Upper lobe of right lung (tissue), 1 donor: ENCODE measurements at regions not wholly inside any gene's neighbourhood (a gene's known extent, or its start where the extent isn't known, plus 50 kb on each side); places are given as distances from the start of the nearest gene placed in this dataset.

Experiments
- ATAC-seq: fragments of 200-7000 bp; cut with Tn5 transposase; one replicate; pipeline ENCODE4 v1.9.1; 2020; ENCODE audit warnings: mild to moderate bottlenecking, moderate library complexity
- DNase-seq: peaks from one replicate; pipeline ENCODE4 v3.0.0-alpha.2; 2020
- H3K27ac ChIP-seq: fragments of 200-600 bp; one replicate; pipeline ENCODE4 v1.8.0; 2022
- H3K27me3 ChIP-seq: fragments of 200-600 bp; one replicate; pipeline ENCODE4 v1.8.0; 2022; ENCODE audit warnings: mild to moderate bottlenecking
- H3K36me3 ChIP-seq: fragments of 200-600 bp; one replicate; pipeline ENCODE4 v1.8.0; 2022
- H3K4me1 ChIP-seq: fragments of 200-600 bp; one replicate; pipeline ENCODE4 v1.8.0; 2022
- H3K4me3 ChIP-seq: fragments of 200-600 bp; one replicate; pipeline ENCODE4 v1.8.0; 2022; ENCODE audit warnings: mild to moderate bottlenecking
- H3K9me3 ChIP-seq: fragments of 200-600 bp; one replicate; pipeline ENCODE4 v1.8.0; 2022
- CTCF ChIP-seq: fragments of 200-600 bp; IDR thresholded peaks from one replicate; pipeline ENCODE4 v1.8.0; 2022; ENCODE audit warnings: antibody characterized with exemption
- intact Hi-C: fragments of 100-400 bp; cut with DNase I; formaldehyde crosslinking; loops from one replicate; pipeline ENCODE4 v1.11.0; 2022
- donor health status: DM: no; HTN: yes; CAD: no; lungs with severe emphysema.

- TF ChIP-seq CTCF, result no peak
- no peak for ATAC-seq
- intact Hi-C loops, result no loop called here
Observed at GRCh38 chr13:89684896-89685295, 1662.6 kb upstream of the MIR17HG start.

GRCh38 chr13:89686171-89686570 is 1661.3 kb upstream of the MIR17HG start:
- no peak for DNase-seq
- ATAC-seq, result no peak
- TF ChIP-seq CTCF, result no peak

More at GRCh38 chr13:89684896-89685295, 1662.6 kb upstream of the MIR17HG start:
- H3K36me3 ChIP-seq, result no peaks in the 10 kb centered on the region
- no peak overlapping the region for H3K27ac ChIP-seq
- no peak for DNase-seq
- no peaks in the 10 kb centered on the region for H3K27me3 ChIP-seq
- no peaks in the 10 kb centered on the region for H3K4me1 ChIP-seq
- no peak overlapping the region for H3K4me3 ChIP-seq
- H3K9me3 ChIP-seq, result no peaks in the 10 kb centered on the region

GRCh38 chr13:89687066-89687465 is 1660.4 kb upstream of the MIR17HG start:
- Histone ChIP-seq H3K9me3 (no peaks in the 10 kb centered on the region), H3K4me3 (no peak overlapping the region), H3K36me3 (no peaks in the 10 kb centered on the region), H3K27me3 (no peaks in the 10 kb centered on the region), H3K4me1 (no peaks in the 10 kb centered on the region), H3K27ac (no peak overlapping the region)
- intact Hi-C loops, result no loop called here
- ATAC-seq (no peak), DNase-seq (no peak)
- no peak for TF ChIP-seq CTCF

More at GRCh38 chr13:89686171-89686570, 1661.3 kb upstream of the MIR17HG start:
- no peaks in the 10 kb centered on the region for H3K4me1 ChIP-seq
- H3K27ac ChIP-seq, result no peak overlapping the region
- no peaks in the 10 kb centered on the region for H3K27me3 ChIP-seq
- H3K9me3 ChIP-seq, result no peaks in the 10 kb centered on the region
- H3K36me3 ChIP-seq, result no peaks in the 10 kb centered on the region
- H3K4me3 ChIP-seq, result no peak overlapping the region
- intact Hi-C loops, result no loop called here

GRCh38 chr13:89688918-89689317 is 1658.6 kb upstream of the MIR17HG start:
- DNase-seq (peak; percentile 46), ATAC-seq (peak; percentile 70)
- no peak for TF ChIP-seq CTCF
- H3K36me3 ChIP-seq, result no peaks in the 10 kb centered on the region
- no peak overlapping the region for H3K27ac ChIP-seq
- no peaks in the 10 kb centered on the region for H3K9me3 ChIP-seq
- intact Hi-C loops, result no loop called here
- H3K4me3 ChIP-seq, result no peak overlapping the region
- H3K27me3 ChIP-seq, result no peaks in the 10 kb centered on the region
- no peaks in the 10 kb centered on the region for H3K4me1 ChIP-seq

- DNase-seq (no peak), ATAC-seq (no peak)
- Histone ChIP-seq H3K4me3 (no peak overlapping the region), H3K27ac (no peak overlapping the region), H3K27me3 (no peaks in the 10 kb centered on the region), H3K9me3 (no peaks in the 10 kb centered on the region), H3K36me3 (no peaks in the 10 kb centered on the region), H3K4me1 (no peaks in the 10 kb centered on the region)
- intact Hi-C loops, result no loop called here
- no peak for TF ChIP-seq CTCF
Observed at GRCh38 chr13:89694451-89694850, 1653.0 kb upstream of the MIR17HG start.
